ENCODE measurements at regions not wholly inside any gene's neighbourhood (a gene's known extent, or its start where the extent isn't known, plus 50 kb on each side); places are given as distances from the start of the nearest gene placed in this dataset.
"Not testable (repeated sequence)": the region's sequence is repeated elsewhere in the genome, so short reads cannot be mapped to it uniquely, and the experiment has no call there.

- DNase-seq, result no peak
Measured at GRCh38 chr3:95751509-95751908, 1062.9 kb upstream of the EPHA6 start.

GRCh38 chr3:95752199-95752598, 1062.2 kb upstream of the EPHA6 start:
- DNase-seq, result no peak

DNA sequence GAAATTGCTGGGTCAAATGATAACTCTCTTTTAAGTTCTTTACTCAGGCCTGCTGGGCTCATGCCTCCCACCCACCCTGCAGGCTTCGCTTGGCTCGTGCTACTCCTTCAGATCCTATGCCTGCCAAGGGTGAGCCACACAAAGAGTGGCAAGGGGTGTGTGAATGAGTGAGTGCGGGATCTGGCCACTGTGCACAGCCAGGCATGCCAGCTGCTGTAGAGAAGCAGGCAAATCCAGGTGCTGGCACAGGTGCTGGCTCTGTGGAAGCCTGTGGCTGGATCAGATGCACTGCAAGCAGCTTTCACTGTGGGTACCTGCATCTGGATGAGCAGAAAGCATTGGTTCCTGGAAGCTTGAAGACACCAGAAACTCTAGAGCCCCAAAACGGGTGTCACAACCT, 1055.7 kb upstream of the EPHA6 start:
- no peak for DNase-seq

DNA sequence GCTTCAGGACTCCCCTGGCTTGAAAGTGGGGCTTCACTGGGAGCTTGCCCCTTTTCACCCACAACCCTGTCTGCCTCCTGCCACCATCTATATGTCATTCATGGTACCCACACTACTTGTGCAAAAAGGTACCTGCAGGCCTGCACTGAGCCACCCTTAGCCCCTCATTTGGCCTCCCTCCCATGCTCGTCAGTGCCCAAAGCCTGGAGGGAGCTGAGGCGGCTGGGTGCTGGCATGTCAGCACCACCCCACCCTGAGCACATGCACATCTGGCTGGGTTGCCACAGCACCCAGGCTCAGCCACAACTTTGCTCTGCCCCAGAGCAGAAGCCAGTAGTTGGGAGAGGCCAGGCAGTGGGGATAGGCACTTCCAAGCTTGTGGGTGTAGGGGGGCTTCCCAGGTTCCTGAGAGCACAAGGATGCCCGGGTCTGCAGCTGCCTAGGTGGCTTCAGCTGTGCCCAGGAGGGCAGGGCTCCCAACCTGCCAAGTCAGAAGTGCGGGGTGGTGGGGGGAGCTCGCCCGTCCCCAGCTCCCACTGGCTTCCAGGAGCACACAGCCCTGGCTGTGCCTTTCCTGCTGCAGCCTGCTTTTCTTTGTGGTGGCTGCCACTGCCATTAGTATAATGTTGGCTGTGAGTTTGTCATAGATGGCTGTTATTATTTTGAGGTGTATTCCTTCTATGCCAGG, 1054.6 kb upstream of the EPHA6 start:
- no peak for DNase-seq

- no peak for DNase-seq
Measured at GRCh38 chr3:95775486-95776094, 1038.8 kb upstream of the EPHA6 start.

DNA sequence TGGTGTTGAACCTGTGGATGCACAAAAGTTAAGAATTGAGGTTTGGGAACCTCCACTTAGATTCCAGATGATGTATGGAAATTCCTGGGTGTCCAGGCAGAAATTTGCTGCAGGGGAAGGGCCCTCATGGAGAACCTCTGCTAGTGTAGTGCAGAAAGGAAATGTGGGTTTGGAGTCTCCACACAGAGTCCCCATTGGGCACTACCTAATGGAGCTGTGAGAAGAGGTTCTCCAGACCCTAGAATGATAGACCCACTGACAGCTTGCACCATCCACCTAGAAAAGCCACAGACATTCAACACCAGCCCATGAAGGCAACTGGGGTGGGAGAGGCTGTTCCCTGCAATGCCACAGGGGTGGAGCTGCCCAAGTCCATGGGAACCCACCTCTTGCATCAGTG, 1032.8 kb upstream of the EPHA6 start:
- DNase-seq, result no peak

DNA sequence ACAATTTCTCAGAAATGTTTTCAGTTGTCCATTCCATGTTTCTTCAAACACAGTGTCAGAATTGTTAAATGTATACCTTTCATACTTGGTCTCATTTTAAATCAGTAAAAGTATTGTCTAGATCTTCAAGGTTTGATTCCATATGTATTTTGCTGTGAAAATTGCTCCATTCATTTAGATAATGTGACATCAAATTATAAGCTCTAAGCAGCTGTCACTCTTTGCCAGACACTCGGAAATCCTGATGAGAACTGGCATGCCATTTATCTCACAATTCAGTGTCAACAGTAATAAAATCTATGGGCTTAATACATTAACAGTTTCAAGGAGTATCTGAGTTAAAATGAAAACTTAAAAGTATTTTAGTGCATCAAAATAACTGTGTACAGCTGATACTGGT, 1025.3 kb upstream of the EPHA6 start:
- no peak for DNase-seq

- no peak for DNase-seq
Measured at GRCh38 chr3:95797081-95797480, 1017.3 kb upstream of the EPHA6 start.

- no peak for DNase-seq
Measured at GRCh38 chr3:95798628-95799027, 1015.8 kb upstream of the EPHA6 start.

DNA sequence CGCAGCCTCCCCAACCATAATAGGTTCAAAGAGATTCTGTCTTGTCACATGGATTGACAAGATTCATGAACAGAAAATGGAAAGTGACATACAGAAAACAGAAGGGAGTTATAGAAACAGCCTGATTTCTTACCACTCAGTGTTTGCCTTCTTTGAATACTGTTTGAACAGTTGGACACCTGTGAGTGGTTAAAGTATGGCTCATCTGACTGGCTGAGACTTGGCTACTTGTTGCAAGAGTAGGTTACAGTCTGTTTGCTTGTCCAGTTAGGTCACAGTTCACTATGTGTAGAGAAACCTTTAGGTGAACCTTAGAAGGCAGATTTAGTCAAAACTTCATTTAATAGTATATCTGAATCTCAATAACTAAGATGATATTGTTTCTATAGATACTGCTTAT, 1003.9 kb upstream of the EPHA6 start:
- no peak for DNase-seq

DNA sequence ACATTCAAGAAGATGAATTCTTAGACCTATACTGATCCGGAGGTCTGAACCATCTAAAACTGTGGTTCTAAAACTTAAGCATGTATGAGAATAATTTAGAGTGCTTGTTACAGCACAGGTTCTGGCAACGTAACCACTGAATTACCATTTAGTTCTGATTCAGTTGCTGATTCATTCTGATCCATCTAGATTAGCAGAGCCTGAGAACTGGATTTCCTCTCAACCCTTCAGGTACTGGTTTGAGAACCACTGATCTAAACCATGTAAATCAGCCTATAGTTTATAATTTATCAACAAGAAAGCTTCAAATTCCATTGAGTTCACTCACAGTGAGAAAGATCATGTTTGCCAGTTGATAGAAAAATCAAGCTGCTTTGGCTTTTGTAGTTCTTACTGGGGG, 1001.1 kb upstream of the EPHA6 start:
- no peak for DNase-seq

GRCh38 chr3:95815828-95816227, 998.6 kb upstream of the EPHA6 start:
- DNase-seq, result no peak

DNA sequence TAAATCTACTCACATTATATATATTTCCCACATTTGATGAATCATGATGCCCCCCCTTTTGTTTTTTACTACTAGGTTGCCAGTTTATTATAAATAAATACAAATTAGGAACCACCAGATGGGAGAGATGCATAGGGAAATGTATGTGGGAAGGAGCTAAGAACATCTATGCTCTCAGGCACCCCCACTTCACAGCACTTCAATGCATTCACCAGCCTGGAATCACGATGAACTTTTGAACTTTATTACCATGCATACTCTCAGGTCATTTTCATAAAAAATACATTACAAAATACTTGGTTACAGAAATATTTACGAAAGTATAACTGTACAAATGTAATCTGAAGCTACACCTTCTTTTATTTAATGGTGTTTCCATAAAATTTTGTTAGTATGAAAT, 988.0 kb upstream of the EPHA6 start:
- no peak for DNase-seq

DNA sequence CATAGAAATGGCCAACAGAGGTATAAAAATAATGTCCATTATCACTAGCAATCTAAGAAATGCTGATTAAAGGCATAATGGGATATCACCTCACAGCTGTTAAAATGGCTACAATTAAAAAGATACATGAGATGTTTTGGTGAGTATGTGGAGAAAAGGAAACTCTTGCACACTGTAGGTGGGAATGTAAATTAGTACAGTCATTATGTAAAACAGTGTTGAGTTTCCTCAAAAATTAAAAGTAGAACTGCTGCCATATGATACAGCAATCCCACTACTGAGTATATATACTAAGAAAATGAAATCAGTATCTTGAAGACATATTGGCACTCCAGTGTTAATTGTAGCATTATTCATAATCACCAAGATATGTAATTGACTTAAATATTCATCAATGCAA, 982.2 kb upstream of the EPHA6 start:
- no peak for DNase-seq

DNA sequence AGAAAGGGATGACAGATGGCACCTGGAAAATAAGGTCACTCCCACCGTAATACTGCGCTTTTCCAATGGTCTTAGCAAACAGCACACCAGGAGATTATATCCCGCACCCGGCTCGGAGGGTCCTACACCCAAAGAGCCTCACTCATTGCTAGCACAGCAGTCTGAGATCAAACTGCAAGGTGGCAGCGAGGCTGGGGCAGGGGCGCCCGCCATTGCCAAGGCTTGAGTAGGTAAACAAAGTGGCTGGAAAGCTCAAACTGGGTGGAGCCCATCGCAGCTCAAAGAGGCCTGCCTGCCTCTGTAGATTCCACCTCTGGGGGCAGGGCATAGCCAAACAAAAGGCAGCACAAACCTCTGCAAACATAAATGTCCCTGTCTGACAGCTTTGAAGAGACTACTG, 953.8 kb upstream of the EPHA6 start:
- DNase-seq, result not testable (repeated sequence)

DNA sequence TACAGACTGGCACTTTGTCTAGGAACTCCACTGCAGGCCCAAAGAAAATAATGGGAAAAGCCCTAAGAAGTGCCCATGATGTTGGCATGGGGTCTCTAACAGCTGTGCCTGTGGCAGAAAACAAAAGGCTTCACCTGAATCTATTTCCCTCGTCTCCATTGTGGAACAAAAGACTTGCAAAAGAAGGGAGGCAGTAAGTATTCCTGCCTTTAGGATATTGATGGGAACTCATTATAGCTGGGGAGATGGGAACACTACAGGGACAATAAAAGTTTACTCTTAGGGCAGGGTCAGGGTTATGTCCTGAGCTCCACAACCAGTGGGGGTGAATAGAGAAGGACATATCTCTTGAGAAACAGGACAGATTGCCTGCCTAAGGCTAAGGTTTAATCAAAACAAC, 930.6 kb upstream of the EPHA6 start:
- DNase-seq, result no peak

DNA sequence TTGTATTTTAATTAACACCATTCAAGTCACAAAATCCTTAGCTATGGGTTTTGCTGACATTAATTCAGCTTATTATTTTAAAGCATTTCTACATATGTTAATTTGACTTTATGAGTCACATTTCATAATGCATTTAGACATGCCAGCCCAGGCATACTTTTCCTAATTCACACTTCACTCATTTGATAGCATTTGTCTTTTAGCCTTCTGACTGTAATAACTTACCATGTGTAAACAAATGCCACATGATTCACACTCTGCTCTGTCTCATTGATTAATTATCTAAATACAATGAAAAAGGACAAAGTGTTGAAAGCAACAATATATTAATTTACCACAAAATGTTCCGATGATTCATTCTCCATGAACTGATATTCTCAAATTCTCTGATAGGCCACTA, 927.8 kb upstream of the EPHA6 start:
- DNase-seq, result no peak

GRCh38 chr3:95887114-95887513, 927.3 kb upstream of the EPHA6 start:
- no peak for DNase-seq

GRCh38 chr3:95894820-95895219, 919.6 kb upstream of the EPHA6 start:
- no peak for DNase-seq

DNA sequence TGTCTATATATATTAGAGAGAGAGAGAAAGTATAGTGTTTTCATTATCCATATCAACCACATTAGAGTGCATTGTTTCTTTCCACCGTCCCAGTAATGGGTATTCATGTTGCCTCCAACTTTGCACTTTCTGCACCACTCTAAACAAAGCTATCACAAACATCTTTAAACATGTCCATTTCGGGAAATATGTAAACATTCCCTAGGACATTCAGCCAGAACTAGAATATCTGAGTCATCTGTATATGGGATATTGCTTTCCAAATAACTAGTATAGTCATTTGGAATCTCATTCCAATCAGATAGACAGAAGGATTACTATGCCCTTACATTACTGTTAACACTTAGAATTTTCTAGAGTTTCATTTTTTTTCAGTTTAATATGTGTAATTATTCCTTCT, 914.9 kb upstream of the EPHA6 start:
- no peak for DNase-seq

- DNase-seq, result no peak
Measured at GRCh38 chr3:95899911-95900310, 914.5 kb upstream of the EPHA6 start.

DNA sequence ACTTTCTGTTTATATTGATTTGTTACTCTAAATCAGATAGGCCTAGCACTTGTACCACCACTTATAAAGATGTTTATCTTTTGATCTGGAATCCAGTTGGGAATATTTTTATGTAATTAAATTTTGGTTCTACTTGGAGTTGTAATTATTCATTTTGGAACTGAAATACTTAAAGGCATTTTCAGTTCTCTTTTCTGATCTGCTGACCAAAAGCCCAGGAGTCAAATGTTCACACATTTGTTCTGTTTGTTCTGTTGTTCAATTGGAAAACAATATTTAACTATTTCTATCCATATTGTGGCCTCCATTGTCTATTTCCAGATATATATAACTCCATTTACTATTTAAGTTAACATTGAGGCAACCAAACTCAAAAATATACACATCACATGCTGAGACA, 912.4 kb upstream of the EPHA6 start:
- DNase-seq, result no peak

GRCh38 chr3:95905182-95905581, 909.2 kb upstream of the EPHA6 start:
- DNase-seq, result no peak

- DNase-seq, result no peak
Measured at GRCh38 chr3:95911767-95912166, 902.6 kb upstream of the EPHA6 start.
